ENCODE measurements at regions not wholly inside any gene's neighbourhood (a gene's known extent, or its start where the extent isn't known, plus 50 kb on each side); places are given as distances from the start of the nearest gene placed in this dataset.

- H3K27ac ChIP-seq (ENCODE audit: control insufficient read depth, insufficient read depth): no peak overlapping the region
- H3K79me2 ChIP-seq (ENCODE audit: control insufficient read depth, insufficient read depth, low read length): no peaks in the 10 kb centered on the region
- no peak overlapping the region for H2AFZ ChIP-seq (ENCODE audit: control insufficient read depth, low read depth, low read length)
- no peak overlapping the region for H3K4me2 ChIP-seq (ENCODE audit: control insufficient read depth, insufficient read depth)
- POLR2A ChIA-PET: no interaction called here
- no peak overlapping the region for H3K4me3 ChIP-seq
- H3K9me3 ChIP-seq (replicated peaks; ENCODE audit: control insufficient read depth, insufficient read depth, low read length): no peaks in the 10 kb centered on the region; the same call in 2 of the 3 replicates
- RAD21 ChIA-PET (ENCODE audit: unreplicated experiment): no interaction called here
- TF ChIP-seq SMAD1 (IDR thresholded peaks at IDR 0.05; ENCODE audit: low read depth, partially characterized antibody) (no peak), ZBTB33 (IDR thresholded peaks at IDR 0.05) (no peak), PKNOX1 (IDR thresholded peaks at IDR 0.05) (no peak), GABPA (IDR thresholded peaks at IDR 0.05; ENCODE audit: low read depth) (no peak), KAT2A (conservative IDR thresholded peaks at IDR 0.05; ENCODE audit: control insufficient read depth, low read depth, low read length) (no peak), ELK1 (IDR thresholded peaks at IDR 0.05; ENCODE audit: low read depth, low read length) (no peak), MYC (IDR thresholded peaks at IDR 0.05; ENCODE audit: insufficient read depth, insufficient read length, insufficient replicate concordance, low read length, severe bottlenecking) (no peak), MEF2A (IDR thresholded peaks at IDR 0.05; ENCODE audit: insufficient read depth, low read depth, low read length) (no peak), CEBPB (IDR thresholded peaks at IDR 0.05; ENCODE audit: borderline replicate concordance in 1 of 2, low read depth in 2 of 2, low read length in 2 of 2) (no peak), EZH2 (IDR thresholded peaks at IDR 0.05; ENCODE audit: borderline replicate concordance, control insufficient read depth, low read depth, low read length) (no peak), NRF1 (conservative IDR thresholded peaks at IDR 0.05; ENCODE audit: low read depth, low read length) (no peak), SPI1 (IDR thresholded peaks at IDR 0.05; ENCODE audit: borderline replicate concordance, insufficient read depth, low read depth, low read length) (no peak), RB1 (IDR thresholded peaks at IDR 0.05; ENCODE audit: borderline replicate concordance) (no peak), HDGF (IDR thresholded peaks at IDR 0.05) (no peak), DPF2 (IDR thresholded peaks at IDR 0.05) (no peak), NKRF (conservative IDR thresholded peaks at IDR 0.05) (no peak)
- H3K27me3 ChIP-seq (replicated peaks in 1 of 2; ENCODE audit: control insufficient read depth in 2 of 2, insufficient read depth in 2 of 2, low read length in 1 of 2): peaks cover 0 to 2% of the 10 kb centered on the region in 2 experiments; a peak in 2 of 4 replicates
- in situ Hi-C loops (cut with MboI): no loop called here
- CTCF ChIA-PET: interaction anchor here (0.6 to 2.5 kb wide), 2 partner anchors 16 to 730 kb away, joined by 3 to 12 read pairs; no protein-coding TSS in a partner anchor
- intact Hi-C loops (cut with micrococcal nuclease; ENCODE audit: unreplicated experiment): no loop called here
- ATAC-seq (no peak), FAIRE-seq (no peak), DNase-seq (ENCODE audit: low read depth, low spot score) (no peak)
- 10% methylated on average over 7 of the region's 7 CpGs for WGBS (ENCODE audit: insufficient coverage, insufficient replicate concordance, low lambda C conversion rate, missing lambda C conversion rate)
- H4K20me1 ChIP-seq (ENCODE audit: control insufficient read depth, insufficient read depth): no peaks in the 10 kb centered on the region
- BruUV-seq (replicated peaks): no TSS peak
- SMC1A ChIA-PET (ENCODE audit: uncharacterized antibody, unreplicated experiment): no interaction called here
- no peaks in the 10 kb centered on the region for H3K4me1 ChIP-seq (ENCODE audit: control insufficient read depth, insufficient read depth, low read length)
- H3K36me3 ChIP-seq (ENCODE audit: control insufficient read depth in 2 of 2, insufficient read depth in 2 of 2, low read length in 1 of 2): no peaks in the 10 kb centered on the region
- no peak overlapping the region for H3K9ac ChIP-seq (ENCODE audit: control insufficient read depth, insufficient read depth, low read length)
Observed at GRCh38 chr20:58102744-58103516, 125.5 kb downstream of the ANKRD60 start.

All from GM12878 (cell line).